NCI-H2196 (cell line): ENCODE measurements at regions not wholly inside any gene's neighbourhood (a gene's known extent, or its start where the extent isn't known, plus 50 kb on each side); places are given as distances from the start of the nearest gene placed in this dataset.

Source experiments
- DNase-seq: peaks from one replicate; lab custom pipeline; 2025; ENCODE audit not compliant: unreplicated experiment; lab: John Stamatoyannopoulos, UW

GRCh38 chr10:21068026-21068656 is 171.0 kb upstream of the NEBL start:
- DNase-seq = no peak

- no peak for DNase-seq
These were observed 168.6 kb upstream of the NEBL start for GRCh38 chr10:21065621-21066248.

DNA sequence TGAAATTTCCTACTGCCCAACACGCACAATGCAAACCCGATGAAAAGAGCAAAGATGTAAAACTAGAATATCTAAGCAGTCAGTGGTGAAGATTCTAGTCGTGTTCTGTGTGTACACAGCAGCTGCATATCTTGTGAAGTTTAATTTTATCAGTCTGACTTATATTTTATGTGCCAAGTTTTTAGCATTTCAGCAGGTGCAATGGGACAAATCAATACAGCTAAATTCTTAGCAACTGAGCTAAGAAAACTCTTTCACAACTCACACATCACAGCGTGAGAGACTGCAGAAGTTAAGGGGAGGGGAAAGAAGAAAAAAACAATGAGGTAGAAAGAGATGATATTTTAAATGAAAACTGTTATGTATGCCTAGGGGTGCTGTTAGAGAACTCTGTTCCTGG is 164.9 kb upstream of the NEBL start:
- no peak for DNase-seq

DNA sequence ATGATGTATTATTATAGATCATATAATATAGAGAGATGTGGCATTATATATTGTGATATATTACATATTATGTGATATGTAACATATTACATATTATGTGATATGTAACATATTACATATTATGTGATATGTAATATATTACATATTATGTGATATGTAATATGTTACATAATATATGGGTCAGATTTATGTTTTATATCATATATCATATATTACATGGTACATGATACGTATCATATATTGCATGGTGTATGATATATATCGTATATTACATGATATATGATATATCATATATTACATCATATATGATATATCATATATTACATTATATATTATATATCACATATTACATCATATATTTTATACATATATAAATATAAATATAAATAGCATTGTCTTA is 164.1 kb upstream of the NEBL start:
- no peak for DNase-seq

DNA sequence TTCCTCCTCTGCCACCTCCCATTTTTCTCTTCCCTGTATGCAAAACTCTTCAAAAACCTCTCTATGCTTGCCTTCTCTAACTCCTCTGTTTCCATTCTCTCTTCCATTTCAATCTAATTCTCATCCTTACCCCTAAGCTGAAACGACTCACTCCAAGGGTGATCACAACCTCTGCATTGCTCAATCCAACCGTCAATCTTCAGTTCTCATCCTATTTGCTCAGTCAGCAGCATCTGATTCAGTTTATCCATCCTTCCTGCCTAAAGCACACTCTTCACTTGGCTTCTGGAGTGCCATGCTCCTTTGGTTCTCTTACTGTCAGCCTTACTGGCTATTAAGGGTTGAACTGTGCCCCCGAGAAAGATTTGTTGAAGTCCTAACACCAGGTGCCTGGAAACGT is 163.5 kb upstream of the NEBL start:
- DNase-seq = no peak

DNA sequence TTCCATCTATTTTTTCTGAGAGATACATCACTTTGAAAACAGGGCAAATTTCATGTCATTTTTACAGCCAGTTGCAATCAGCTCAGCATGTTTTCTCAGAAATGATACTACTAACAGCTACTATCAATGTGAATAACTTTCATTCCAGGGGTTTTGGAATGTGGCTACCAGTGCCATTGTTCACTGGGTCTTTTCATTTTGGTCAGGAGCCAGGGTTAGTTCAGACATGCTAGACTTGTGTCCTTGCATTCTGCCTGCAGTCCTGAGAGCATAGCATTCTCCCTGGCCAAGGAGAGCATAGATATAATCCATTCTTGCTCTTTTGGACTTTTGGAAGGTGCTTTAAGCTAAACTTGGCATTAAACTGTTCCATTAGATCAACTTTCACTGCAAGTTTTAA is 160.9 kb upstream of the NEBL start:
- DNase-seq = no peak

DNA sequence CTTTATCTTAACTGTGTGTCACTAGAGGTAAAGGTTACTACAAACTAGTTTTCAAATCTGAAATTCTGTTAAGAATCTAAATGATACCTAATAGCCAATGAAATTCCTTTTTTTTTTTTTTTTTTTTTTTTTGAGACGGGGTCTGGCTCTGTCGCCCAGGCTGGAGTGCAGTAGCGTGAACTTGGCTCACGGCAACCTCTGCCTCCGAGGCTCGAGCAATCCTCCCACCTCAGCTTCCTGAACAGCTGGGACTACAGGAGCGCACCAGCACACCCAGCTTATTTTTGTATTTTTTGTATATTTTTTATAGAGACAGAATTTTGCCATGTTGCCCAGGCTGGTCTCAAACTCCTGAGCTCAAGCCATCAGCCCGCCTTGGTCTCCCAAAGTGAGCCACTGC is 160.3 kb upstream of the NEBL start:
- no peak for DNase-seq

GRCh38 chr10:21056461-21056860 is 159.3 kb upstream of the NEBL start:
- no peak for DNase-seq

DNA sequence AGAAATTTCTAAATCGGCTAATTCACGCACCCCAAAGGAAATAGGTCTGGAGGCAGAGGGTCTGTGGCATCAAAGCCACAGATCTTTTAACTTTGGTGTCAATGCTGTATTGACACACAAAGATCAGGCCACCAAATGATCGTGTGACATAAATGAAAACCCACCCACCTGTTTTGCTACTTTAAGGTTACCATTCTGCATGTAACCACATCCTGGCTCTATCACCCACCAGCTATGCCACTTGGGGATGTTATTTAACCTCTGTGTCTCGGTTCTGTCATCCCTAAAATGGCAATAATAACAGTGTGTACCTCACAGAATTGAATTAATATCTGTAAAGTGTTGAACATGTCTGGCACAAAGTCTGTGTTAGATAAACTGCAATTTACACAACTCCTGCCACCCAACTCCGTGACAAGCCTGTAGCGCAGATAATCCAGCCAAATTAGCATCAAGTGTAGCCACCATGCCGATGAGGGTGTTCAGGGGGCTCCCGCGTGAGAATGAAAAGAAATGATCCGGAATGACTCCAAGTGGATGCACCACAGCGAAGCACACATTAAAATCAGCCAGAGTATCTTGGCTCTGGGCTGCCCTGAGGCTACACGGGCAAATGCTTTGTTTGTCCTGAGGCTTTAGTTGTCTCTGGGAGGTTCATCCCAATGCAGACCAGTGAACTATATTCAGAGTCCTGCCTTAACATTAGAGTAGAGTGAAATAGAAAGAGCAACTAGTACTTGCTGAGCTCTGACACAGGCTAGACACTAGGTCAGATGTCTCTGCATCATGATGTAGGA is 158.4 kb upstream of the NEBL start:
- no peak for DNase-seq

DNA sequence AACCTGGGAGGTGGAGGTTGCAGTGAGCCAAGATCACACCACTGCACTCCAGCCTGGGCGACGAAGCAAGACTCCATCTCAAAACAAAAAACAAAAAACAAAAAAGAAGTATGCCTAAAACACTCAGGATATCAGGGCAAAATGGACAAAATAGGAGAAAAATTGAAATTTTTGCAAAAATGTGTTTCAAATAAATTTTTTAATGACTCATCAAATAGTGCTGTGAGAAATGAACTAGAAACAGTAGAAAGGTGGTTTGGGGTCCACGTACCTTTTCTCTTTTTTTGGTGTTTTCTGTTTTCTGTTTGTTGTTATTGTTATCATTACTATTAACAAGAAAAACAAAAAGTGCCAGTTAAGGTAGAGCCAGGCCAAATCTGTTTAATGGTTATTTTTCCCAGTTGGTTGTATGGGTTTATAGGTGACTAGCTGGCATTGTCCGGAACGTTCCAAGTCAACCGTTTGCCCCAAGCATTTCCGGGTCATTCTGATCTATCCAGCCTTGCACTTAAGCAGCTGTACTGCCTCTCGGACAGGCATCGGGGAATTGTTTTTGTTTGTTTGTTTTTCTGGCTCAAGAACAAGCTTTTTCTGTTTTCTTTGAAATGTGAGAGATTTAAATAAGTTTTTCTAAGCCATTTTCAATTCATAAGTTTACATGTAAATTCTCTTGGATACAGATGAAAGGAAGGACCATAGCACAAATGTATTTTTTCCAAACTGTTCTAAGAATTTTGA is 157.0 kb upstream of the NEBL start:
- DNase-seq = no peak

- DNase-seq = no peak
These were observed 155.6 kb upstream of the NEBL start for GRCh38 chr10:21052709-21053104.

DNA sequence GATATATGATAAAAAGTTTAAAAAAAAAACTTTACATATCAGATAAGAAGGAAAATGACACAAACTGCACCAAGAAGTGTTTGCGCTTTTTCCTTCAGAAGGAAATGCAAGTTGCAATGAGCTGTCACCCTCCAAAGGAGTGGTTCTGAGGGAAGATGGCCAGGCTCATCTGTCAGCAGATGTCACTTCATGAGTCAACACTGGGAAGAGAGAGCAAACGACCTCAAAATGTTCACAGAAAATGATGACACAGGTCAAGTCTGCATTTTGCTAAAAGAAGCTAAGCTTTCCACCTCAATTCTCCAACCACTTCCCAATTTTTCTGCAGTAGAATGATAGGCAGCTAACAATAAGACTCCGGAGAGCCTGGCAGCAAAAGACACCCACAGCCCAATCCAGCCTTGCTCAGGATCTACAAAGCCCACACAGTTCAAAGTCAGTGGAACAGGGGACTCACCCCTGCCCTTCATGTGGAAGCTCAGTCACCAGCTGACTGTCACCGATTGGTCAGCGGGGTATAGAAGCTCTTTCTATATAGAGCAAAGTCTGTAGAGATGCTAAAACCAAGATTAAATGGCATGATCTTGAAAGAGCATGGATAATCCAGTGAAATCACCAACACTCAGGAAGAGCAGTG is 155.1 kb upstream of the NEBL start:
- no peak for DNase-seq

GRCh38 chr10:21049482-21049881 is 152.4 kb upstream of the NEBL start:
- DNase-seq = no peak

GRCh38 chr10:21048068-21048467 is 151.0 kb upstream of the NEBL start:
- DNase-seq = no peak

- DNase-seq = no peak
These were observed 150.4 kb upstream of the NEBL start for GRCh38 chr10:21047511-21047910.

DNA sequence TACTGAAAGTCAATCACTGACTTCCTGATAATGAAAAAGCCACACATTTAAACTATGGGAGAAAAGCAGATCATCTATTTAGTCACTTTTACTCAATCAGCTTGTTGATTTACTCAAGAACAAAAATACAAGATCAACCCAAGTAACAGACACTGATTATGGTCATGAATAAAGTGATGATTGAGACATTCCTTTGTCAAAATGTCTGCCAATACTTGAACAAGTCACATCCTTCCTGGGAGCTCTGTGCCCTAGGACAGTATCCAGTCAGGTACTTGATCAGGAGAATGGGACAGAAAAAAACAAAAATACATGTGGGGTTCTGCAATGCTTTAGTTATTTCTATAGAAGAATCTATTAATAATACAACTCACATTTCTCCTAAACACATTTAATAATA is 150.0 kb upstream of the NEBL start:
- no peak for DNase-seq

DNA sequence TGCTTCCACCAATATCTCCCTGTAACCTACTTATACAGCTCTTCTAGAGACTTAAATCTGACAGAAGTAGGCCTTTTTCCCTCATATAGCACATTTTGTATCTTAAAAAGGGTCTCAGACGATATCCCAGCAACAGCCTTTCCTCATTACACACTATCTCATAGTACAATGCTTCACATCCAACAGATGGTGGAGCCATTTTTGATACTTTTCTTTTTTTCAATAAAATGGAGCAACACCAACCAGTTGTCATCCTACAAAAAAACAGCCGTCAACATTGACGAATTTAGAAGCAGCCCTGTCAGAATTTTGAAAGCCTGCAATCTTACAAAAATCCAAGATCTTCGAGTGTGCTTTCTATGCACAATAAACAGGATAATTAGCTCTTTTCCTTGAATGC is 145.9 kb upstream of the NEBL start:
- DNase-seq = no peak

GRCh38 chr10:21042536-21042935 is 145.4 kb upstream of the NEBL start:
- no peak for DNase-seq

GRCh38 chr10:21041763-21042458 is 144.8 kb upstream of the NEBL start:
- DNase-seq = no peak

- no peak for DNase-seq
These were observed 142.6 kb upstream of the NEBL start for GRCh38 chr10:21039721-21040120.

- DNase-seq = no peak
These were observed 139.6 kb upstream of the NEBL start for GRCh38 chr10:21036757-21037156.
